ENCODE measurements at regions not wholly inside any gene's neighbourhood (a gene's known extent, or its start where the extent isn't known, plus 50 kb on each side); places are given as distances from the start of the nearest gene placed in this dataset.

DNA sequence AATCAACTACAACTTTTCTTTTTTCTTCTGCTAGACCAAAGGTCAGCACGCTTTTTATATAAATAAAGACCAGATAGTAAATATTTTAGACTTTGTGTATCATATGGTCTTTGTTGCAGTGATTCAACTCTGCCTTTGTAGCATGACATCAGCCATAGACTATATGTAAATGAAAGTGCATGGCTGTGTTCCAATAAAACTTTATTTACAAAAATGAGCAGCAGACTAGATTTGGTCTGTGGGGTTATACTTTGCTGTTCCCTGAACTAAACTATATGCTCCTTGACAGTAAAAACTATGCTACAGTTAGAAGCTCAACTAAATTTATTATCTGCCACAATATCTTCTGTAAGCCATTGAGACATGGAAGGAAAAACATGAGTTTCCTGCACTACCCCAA, 100.0 kb downstream of the RNASEH2B start:
- H3K4me1 ChIP-seq (ENCODE audit: control insufficient read depth, extremely low read depth, insufficient read depth, low read length): no peaks in the 10 kb centered on the region
- BruUV-seq (replicated peaks): no TSS peak
- TF ChIP-seq, protein P1, sequence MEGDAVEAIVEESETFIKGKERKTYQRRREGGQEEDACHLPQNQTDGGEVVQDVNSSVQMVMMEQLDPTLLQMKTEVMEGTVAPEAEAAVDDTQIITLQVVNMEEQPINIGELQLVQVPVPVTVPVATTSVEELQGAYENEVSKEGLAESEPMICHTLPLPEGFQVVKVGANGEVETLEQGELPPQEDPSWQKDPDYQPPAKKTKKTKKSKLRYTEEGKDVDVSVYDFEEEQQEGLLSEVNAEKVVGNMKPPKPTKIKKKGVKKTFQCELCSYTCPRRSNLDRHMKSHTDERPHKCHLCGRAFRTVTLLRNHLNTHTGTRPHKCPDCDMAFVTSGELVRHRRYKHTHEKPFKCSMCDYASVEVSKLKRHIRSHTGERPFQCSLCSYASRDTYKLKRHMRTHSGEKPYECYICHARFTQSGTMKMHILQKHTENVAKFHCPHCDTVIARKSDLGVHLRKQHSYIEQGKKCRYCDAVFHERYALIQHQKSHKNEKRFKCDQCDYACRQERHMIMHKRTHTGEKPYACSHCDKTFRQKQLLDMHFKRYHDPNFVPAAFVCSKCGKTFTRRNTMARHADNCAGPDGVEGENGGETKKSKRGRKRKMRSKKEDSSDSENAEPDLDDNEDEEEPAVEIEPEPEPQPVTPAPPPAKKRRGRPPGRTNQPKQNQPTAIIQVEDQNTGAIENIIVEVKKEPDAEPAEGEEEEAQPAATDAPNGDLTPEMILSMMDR (IDR thresholded peaks at IDR 0.05; ENCODE audit: extremely low read depth in 1 of 2, insufficient read depth in 1 of 2, low read depth in 1 of 2, low read length in 2 of 2): no peak
- TF ChIP-seq, protein P2, sequence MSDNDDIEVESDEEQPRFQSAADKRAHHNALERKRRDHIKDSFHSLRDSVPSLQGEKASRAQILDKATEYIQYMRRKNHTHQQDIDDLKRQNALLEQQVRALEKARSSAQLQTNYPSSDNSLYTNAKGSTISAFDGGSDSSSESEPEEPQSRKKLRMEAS (IDR thresholded peaks at IDR 0.05; ENCODE audit: insufficient read depth, insufficient read length): no peak
- TF ChIP-seq FOS (IDR thresholded peaks at IDR 0.05; ENCODE audit: borderline replicate concordance, insufficient read depth, low read length) (no peak), EZH2 (IDR thresholded peaks at IDR 0.05; ENCODE audit: borderline replicate concordance, low read depth, low read length, severe bottlenecking) (no peak), POLR2AphosphoS5 (IDR thresholded peaks at IDR 0.05; ENCODE audit: insufficient read depth, low read depth, low read length) (no peak), GATA2 (IDR thresholded peaks at IDR 0.05; ENCODE audit: insufficient read depth, insufficient read length, low read depth, low read length) (no peak), JUN (IDR thresholded peaks at IDR 0.05; ENCODE audit: borderline replicate concordance, insufficient read depth, insufficient read length, low read depth) (no peak), MYC (IDR thresholded peaks at IDR 0.05; ENCODE audit: low read depth, low read length) (no peak), POLR2A (IDR thresholded peaks at IDR 0.05; ENCODE audit: low read depth, low read length) (no peak)
- H3K4me2 ChIP-seq (ENCODE audit: insufficient read depth, low read length): no peak overlapping the region
- POLR2A ChIA-PET: no interaction called here
- H3K27ac ChIP-seq (ENCODE audit: insufficient read depth, low read depth, low read length): no peak overlapping the region
- H3K36me3 ChIP-seq (ENCODE audit: control insufficient read depth in 2 of 2, extremely low read depth in 1 of 2, insufficient read depth in 2 of 2, low read length in 2 of 2): no peaks in the 10 kb centered on the region
- no peak for FAIRE-seq
- CTCF ChIA-PET: no interaction called here
- H3K9me1 ChIP-seq (replicated peaks; ENCODE audit: control insufficient read depth, extremely low read depth, insufficient read depth, low read length): no peaks in the 10 kb centered on the region
- no peak overlapping the region for H2AFZ ChIP-seq (ENCODE audit: low read depth, low read length)
- dilution Hi-C loops (cut with MboI; ENCODE audit: extremely low pct_ligation_motif_present, low sequenced_read_pairs): no loop called here
- no peak for DNase-seq (ENCODE audit: low read depth, low spot score)
- H3K9me3 ChIP-seq (replicated peaks; ENCODE audit: control insufficient read depth, insufficient read depth, low read length): no peaks in the 10 kb centered on the region
- intact Hi-C loops (cut with micrococcal nuclease): no loop called here
- H3K79me2 ChIP-seq (ENCODE audit: control insufficient read depth, insufficient read depth, low read length): no peaks in the 10 kb centered on the region
- no peaks in the 10 kb centered on the region for H4K20me1 ChIP-seq (replicated peaks; ENCODE audit: control insufficient read depth, extremely low read depth, insufficient read depth, low read length)
- no peak overlapping the region for H3K4me3 ChIP-seq (replicated peaks in 1 of 3; ENCODE audit: insufficient read depth in 1 of 3, low read depth in 1 of 3, low read length in 3 of 3)
- no peak overlapping the region for H3K9ac ChIP-seq (replicated peaks; ENCODE audit: extremely low read depth, insufficient read depth, low read length)
- H3K27me3 ChIP-seq (ENCODE audit: control insufficient read depth in 2 of 2, insufficient read depth in 2 of 2, low read length in 2 of 2): peaks cover 2 to 5% of the 10 kb centered on the region in 2 experiments
